GM23248 (cell line): ENCODE measurements at regions not wholly inside any gene's neighbourhood (a gene's known extent, or its start where the extent isn't known, plus 50 kb on each side); places are given as distances from the start of the nearest gene placed in this dataset.

ENCODE experiments used
- EZH2 ChIP-seq: fragments of 200-600 bp; sonication (generic); IDR thresholded peaks from 2 replicates; pipeline ENCODE4 v1.6.1; 2018; ENCODE audit warnings: antibody characterized with exemption, mild to moderate bottlenecking; ENCODE audit not compliant: insufficient read depth, poor library complexity, severe bottlenecking
- EZH2phosphoT487 ChIP-seq: fragments of 200-600 bp; sonication (generic); IDR thresholded peaks from 2 replicates; pipeline ENCODE4 v1.6.1; 2018; ENCODE audit warnings: antibody characterized with exemption, moderate library complexity, mild to moderate bottlenecking, low read depth; ENCODE audit not compliant: insufficient read depth

DNA sequence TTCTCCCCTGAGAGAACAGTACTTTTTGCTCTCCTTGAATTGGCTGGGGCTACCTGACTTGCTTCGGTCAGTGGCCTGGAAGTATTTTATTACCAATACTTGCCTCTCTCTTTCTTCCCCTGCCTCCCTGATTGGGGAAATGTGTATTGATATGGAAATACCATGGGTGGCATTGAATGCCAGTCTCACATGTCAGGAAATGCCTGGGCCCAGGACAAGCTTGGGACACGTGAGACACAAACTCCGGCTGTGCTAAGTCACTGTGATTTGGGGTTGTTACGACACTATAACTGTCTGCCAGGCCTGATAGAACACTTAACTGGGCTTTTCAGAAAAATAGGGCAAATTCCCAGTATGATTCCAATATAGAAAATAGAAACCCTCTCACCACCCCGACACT is 238.3 kb downstream of the GADD45G start:
- TF ChIP-seq EZH2 (no peak), EZH2phosphoT487 (no peak)
